HEK293 (cell line): ENCODE measurements at regions not wholly inside any gene's neighbourhood (a gene's known extent, or its start where the extent isn't known, plus 50 kb on each side); places are given as distances from the start of the nearest gene placed in this dataset.

Experiments
- CTCF ChIA-PET: fragments of 350-600 bp; formaldehyde crosslinking; extraction: SDS; loops from one replicate; lab custom pipeline; 2021; ENCODE audit warnings: antibody characterized with exemption; lab: Yijun Ruan, JAX
- POLR2A ChIA-PET: fragments of 300-600 bp; formaldehyde crosslinking; extraction: SDS; loops from one replicate; lab custom pipeline; 2020; ENCODE audit warnings: antibody characterized with exemption, inconsistent platforms; lab: Yijun Ruan, JAX
- H3K27ac ChIP-seq: fragments of 200-500 bp; sonication (Bioruptor generic); 2 replicates; pipeline ENCODE4 v1.5.1; 2014; ENCODE audit warnings: low read depth, low read length, control low read depth, inconsistent platforms; ENCODE audit errors: extremely low read depth
- H3K36me3 ChIP-seq, 2 experiments: fragments of 200-500 bp in 1 of 2; sonication (Bioruptor generic) in 1 of 2; 1 replicate in 1 of 2; 2 replicates in 1 of 2; pipeline ENCODE4 v1.5.1; 2014 to 2017; ENCODE audit warnings: inconsistent platforms in 2 of 2, low read length in 2 of 2; ENCODE audit not compliant: control insufficient read depth in 2 of 2, insufficient read depth in 1 of 2
- H3K4me1 ChIP-seq: fragments of 200-500 bp; sonication (Bioruptor generic); 2 replicates; pipeline ENCODE4 v1.5.1; 2014; ENCODE audit warnings: mild to moderate bottlenecking, low read length, inconsistent platforms; ENCODE audit not compliant: control insufficient read depth, insufficient read depth
- H3K4me3 ChIP-seq: 2 replicates; pipeline ENCODE4 v1.5.1; 2011; ENCODE audit warnings: low read depth, mild to moderate bottlenecking, control low read depth, low read length, moderate library complexity
- H3K9me3 ChIP-seq: fragments of 200-500 bp; sonication (Bioruptor generic); 2 replicates; pipeline ENCODE4 v1.5.1; 2014; ENCODE audit warnings: low read depth, low read length, inconsistent platforms; ENCODE audit not compliant: control insufficient read depth, insufficient read depth
- MEIS1 ChIP-seq: sonication (generic); formaldehyde crosslinking; IDR thresholded peaks from 2 replicates; pipeline ENCODE4 v1.8.1; 2022; ENCODE audit warnings: missing genetic modification reagents, mild to moderate bottlenecking, borderline replicate concordance
- MYNN ChIP-seq: fragments of 450-650 bp; formaldehyde crosslinking; IDR thresholded peaks from 2 replicates; pipeline ENCODE4 v1.5.1; 2016; ENCODE audit warnings: missing biosample characterization, missing genetic modification characterization, borderline replicate concordance
- SALL2 ChIP-seq: fragments of 450-650 bp; formaldehyde crosslinking; IDR thresholded peaks from 2 replicates; pipeline ENCODE4 v1.5.0; 2017; ENCODE audit warnings: missing biosample characterization, mild to moderate bottlenecking, missing genetic modification characterization, borderline replicate concordance
- ZEB2 ChIP-seq: fragments of 450-650 bp; formaldehyde crosslinking; IDR thresholded peaks from 2 replicates; pipeline ENCODE4 v1.5.1; 2016; ENCODE audit warnings: missing biosample characterization, missing genetic modification characterization
- ZFP3 ChIP-seq: fragments of 450-650 bp; formaldehyde crosslinking; IDR thresholded peaks from 2 replicates; pipeline ENCODE4 v1.5.1; 2016; ENCODE audit warnings: low read depth, missing biosample characterization, missing genetic modification characterization
- ZNF202 ChIP-seq: fragments of 450-650 bp; formaldehyde crosslinking; IDR thresholded peaks from 2 replicates; pipeline ENCODE4 v1.5.1; 2016; ENCODE audit warnings: missing biosample characterization, missing genetic modification characterization, borderline replicate concordance
- ZNF335 ChIP-seq: fragments of 450-650 bp; formaldehyde crosslinking; conservative IDR thresholded peaks from 2 replicates; pipeline ENCODE4 v1.5.1; 2016; ENCODE audit warnings: missing biosample characterization, missing genetic modification characterization
- ZNF426 ChIP-seq: fragments of 450-650 bp; formaldehyde crosslinking; IDR thresholded peaks from 2 replicates; pipeline ENCODE4 v1.5.1; 2017; ENCODE audit warnings: missing biosample characterization, missing genetic modification characterization, mild to moderate bottlenecking, inconsistent platforms, moderate library complexity
- ZNF48 ChIP-seq: fragments of 450-650 bp; formaldehyde crosslinking; IDR thresholded peaks from 2 replicates; pipeline ENCODE4 v1.5.1; 2016; ENCODE audit warnings: missing biosample characterization, missing genetic modification characterization
- ZNF544 ChIP-seq: fragments of 450-650 bp; formaldehyde crosslinking; IDR thresholded peaks from 2 replicates; pipeline ENCODE4 v1.5.0; 2017; ENCODE audit warnings: missing biosample characterization, missing genetic modification characterization
- ZNF596 ChIP-seq: fragments of 450-650 bp; IDR thresholded peaks from 2 replicates; pipeline ENCODE4 v1.5.0; 2018; ENCODE audit warnings: missing biosample characterization, mild to moderate bottlenecking, missing genetic modification characterization, moderate library complexity
- ZNF658 ChIP-seq: fragments of 450-650 bp; formaldehyde crosslinking; IDR thresholded peaks from 2 replicates; pipeline ENCODE4; 2016; ENCODE audit warnings: missing biosample characterization, missing genetic modification characterization
- ZNF791 ChIP-seq: fragments of 450-650 bp; formaldehyde crosslinking; IDR thresholded peaks from 2 replicates; pipeline ENCODE4 v1.5.1; 2016; ENCODE audit warnings: missing biosample characterization, missing genetic modification characterization
- ZSCAN16 ChIP-seq: fragments of 450-650 bp; formaldehyde crosslinking; IDR thresholded peaks from 2 replicates; pipeline ENCODE4 v1.5.1; 2016; ENCODE audit warnings: missing biosample characterization, missing genetic modification characterization
- ZSCAN30 ChIP-seq: fragments of 450-650 bp; IDR thresholded peaks from 2 replicates; pipeline ENCODE4 v1.5.1; 2018; ENCODE audit warnings: missing biosample characterization, mild to moderate bottlenecking, missing genetic modification characterization, moderate library complexity
- TF ChIP-seq, protein P1 (sequence below): fragments of 450-650 bp; formaldehyde crosslinking; IDR thresholded peaks from 2 replicates; pipeline ENCODE4 v1.5.1; 2016; ENCODE audit warnings: missing biosample characterization, missing genetic modification characterization
- TF ChIP-seq, protein P2 (sequence below): fragments of 450-650 bp; IDR thresholded peaks from 2 replicates; pipeline ENCODE4 v1.5.1; 2018; ENCODE audit warnings: missing biosample characterization, missing genetic modification characterization
- TF ChIP-seq, protein P3 (sequence below): fragments of 450-650 bp; formaldehyde crosslinking; IDR thresholded peaks from 2 replicates; pipeline ENCODE4 v1.5.1; 2017; ENCODE audit warnings: missing biosample characterization, mild to moderate bottlenecking, missing genetic modification characterization, moderate library complexity
- TF ChIP-seq, protein P4 (sequence below): fragments of 450-650 bp; formaldehyde crosslinking; IDR thresholded peaks from 2 replicates; pipeline ENCODE4 v1.5.1; 2016; ENCODE audit warnings: missing biosample characterization, missing genetic modification characterization
- TF ChIP-seq, protein P5 (sequence below): fragments of 450-650 bp; formaldehyde crosslinking; IDR thresholded peaks from 2 replicates; pipeline ENCODE4 v1.5.1; 2017; ENCODE audit warnings: missing biosample characterization, missing genetic modification characterization
- TF ChIP-seq, protein P6 (sequence below): fragments of 450-650 bp; formaldehyde crosslinking; IDR thresholded peaks from 2 replicates; pipeline ENCODE4 v1.5.1; 2016; ENCODE audit warnings: missing biosample characterization, missing genetic modification characterization
- TF ChIP-seq, protein P7 (sequence below): fragments of 450-650 bp; IDR thresholded peaks from 2 replicates; pipeline ENCODE4 v1.5.1; 2018; ENCODE audit warnings: missing biosample characterization, mild to moderate bottlenecking, missing genetic modification characterization
- TF ChIP-seq, protein P8 (sequence below): fragments of 450-650 bp; formaldehyde crosslinking; IDR thresholded peaks from 2 replicates; pipeline ENCODE4; 2016; ENCODE audit warnings: missing biosample characterization, missing genetic modification characterization

DNA sequence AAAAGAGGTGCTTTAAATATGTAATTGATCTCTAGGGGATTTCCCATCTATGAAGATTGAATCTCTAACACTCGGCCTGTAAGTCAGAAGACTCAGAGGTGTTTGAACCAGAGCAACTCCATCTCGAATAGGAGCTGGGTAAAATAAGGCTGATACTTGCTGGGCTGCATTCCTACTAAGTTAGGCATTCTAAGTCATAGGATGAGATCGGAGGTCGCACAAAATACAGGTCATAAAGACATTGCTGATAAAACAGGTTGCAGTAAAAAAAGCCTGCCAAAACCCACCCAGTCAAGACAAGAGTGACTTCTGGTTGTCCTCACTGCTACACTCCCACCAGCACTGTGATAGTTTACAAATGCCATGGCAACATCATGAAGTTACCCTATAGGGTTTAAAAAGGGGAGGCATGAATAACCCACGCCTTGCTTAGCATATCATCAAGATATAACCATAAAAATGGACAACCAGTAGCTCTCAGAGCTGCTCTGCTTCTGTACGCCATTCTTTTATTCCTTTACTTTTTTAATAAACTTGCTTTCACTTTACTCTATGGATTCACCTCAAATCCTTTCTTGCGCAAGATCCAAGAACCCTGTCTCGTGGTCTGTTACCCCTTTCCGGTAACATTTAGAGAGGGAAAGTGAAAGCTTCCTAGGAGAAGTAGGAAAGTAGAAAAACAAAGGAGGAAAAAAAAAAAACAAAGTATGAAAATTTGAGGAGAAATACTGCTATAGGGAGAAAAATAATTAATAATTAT is 129.7 kb upstream of the PHACTR1 start (continued):
- TF ChIP-seq, protein P1, sequence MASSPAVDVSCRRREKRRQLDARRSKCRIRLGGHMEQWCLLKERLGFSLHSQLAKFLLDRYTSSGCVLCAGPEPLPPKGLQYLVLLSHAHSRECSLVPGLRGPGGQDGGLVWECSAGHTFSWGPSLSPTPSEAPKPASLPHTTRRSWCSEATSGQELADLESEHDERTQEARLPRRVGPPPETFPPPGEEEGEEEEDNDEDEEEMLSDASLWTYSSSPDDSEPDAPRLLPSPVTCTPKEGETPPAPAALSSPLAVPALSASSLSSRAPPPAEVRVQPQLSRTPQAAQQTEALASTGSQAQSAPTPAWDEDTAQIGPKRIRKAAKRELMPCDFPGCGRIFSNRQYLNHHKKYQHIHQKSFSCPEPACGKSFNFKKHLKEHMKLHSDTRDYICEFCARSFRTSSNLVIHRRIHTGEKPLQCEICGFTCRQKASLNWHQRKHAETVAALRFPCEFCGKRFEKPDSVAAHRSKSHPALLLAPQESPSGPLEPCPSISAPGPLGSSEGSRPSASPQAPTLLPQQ (tag by site-specific recombination): no peak
- TF ChIP-seq, protein P2, sequence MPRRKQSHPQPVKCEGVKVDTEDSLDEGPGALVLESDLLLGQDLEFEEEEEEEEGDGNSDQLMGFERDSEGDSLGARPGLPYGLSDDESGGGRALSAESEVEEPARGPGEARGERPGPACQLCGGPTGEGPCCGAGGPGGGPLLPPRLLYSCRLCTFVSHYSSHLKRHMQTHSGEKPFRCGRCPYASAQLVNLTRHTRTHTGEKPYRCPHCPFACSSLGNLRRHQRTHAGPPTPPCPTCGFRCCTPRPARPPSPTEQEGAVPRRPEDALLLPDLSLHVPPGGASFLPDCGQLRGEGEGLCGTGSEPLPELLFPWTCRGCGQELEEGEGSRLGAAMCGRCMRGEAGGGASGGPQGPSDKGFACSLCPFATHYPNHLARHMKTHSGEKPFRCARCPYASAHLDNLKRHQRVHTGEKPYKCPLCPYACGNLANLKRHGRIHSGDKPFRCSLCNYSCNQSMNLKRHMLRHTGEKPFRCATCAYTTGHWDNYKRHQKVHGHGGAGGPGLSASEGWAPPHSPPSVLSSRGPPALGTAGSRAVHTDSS: no peak
- TF ChIP-seq ZFP3 (tag by site-specific recombination): no peak
- TF ChIP-seq, protein P3, sequence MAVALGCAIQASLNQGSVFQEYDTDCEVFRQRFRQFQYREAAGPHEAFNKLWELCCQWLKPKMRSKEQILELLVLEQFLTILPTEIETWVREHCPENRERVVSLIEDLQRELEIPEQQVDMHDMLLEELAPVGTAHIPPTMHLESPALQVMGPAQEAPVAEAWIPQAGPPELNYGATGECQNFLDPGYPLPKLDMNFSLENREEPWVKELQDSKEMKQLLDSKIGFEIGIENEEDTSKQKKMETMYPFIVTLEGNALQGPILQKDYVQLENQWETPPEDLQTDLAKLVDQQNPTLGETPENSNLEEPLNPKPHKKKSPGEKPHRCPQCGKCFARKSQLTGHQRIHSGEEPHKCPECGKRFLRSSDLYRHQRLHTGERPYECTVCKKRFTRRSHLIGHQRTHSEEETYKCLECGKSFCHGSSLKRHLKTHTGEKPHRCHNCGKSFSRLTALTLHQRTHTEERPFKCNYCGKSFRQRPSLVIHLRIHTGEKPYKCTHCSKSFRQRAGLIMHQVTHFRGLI (tag by site-specific recombination): no peak
- TF ChIP-seq, protein P4, sequence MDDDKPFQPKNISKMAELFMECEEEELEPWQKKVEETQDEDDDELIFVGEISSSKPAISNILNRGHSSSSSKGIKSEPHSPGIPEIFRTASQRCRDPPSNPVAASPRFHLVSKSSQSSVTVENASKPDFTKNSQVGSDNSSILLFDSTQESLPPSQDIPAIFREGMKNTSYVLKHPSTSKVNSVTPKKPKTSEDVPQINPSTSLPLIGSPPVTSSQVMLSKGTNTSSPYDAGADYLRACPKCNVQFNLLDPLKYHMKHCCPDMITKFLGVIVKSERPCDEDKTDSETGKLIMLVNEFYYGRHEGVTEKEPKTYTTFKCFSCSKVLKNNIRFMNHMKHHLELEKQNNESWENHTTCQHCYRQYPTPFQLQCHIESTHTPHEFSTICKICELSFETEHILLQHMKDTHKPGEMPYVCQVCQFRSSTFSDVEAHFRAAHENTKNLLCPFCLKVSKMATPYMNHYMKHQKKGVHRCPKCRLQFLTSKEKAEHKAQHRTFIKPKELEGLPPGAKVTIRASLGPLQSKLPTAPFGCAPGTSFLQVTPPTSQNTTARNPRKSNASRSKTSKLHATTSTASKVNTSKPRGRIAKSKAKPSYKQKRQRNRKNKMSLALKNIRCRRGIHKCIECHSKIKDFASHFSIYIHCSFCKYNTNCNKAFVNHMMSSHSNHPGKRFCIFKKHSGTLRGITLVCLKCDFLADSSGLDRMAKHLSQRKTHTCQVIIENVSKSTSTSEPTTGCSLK: no peak
- no peak for TF ChIP-seq ZNF48 (tag by site-specific recombination)
- no peak for TF ChIP-seq ZNF335 (tag by site-specific recombination)
- TF ChIP-seq, protein P5, sequence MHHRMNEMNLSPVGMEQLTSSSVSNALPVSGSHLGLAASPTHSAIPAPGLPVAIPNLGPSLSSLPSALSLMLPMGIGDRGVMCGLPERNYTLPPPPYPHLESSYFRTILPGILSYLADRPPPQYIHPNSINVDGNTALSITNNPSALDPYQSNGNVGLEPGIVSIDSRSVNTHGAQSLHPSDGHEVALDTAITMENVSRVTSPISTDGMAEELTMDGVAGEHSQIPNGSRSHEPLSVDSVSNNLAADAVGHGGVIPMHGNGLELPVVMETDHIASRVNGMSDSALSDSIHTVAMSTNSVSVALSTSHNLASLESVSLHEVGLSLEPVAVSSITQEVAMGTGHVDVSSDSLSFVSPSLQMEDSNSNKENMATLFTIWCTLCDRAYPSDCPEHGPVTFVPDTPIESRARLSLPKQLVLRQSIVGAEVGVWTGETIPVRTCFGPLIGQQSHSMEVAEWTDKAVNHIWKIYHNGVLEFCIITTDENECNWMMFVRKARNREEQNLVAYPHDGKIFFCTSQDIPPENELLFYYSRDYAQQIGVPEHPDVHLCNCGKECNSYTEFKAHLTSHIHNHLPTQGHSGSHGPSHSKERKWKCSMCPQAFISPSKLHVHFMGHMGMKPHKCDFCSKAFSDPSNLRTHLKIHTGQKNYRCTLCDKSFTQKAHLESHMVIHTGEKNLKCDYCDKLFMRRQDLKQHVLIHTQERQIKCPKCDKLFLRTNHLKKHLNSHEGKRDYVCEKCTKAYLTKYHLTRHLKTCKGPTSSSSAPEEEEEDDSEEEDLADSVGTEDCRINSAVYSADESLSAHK: no peak
- no peak for TF ChIP-seq ZSCAN16 (tag by site-specific recombination)
- no peak for TF ChIP-seq ZNF202 (tag by site-specific recombination)

DNA sequence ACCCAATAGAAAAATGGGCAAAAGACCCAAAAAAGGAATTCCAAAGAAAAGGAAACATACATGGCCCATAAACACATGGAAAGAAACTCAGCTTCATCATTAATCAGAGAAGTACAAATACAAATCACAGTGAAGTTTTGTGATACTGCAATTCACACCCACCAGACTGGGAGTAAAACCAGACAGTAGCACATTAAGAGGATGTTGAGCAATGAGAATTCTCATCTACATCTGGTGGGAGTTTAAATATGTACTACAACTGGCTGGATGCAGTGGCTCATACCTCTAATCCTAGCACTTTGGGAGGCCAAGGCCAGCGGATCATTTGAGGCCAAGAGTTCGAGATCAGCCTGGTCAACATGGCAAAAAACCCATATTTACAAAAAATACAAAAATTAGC is 125.7 kb upstream of the PHACTR1 start:
- Histone ChIP-seq H3K27ac (no peak overlapping the region), H3K4me3 (no peak overlapping the region), H3K9me3 (no peaks in the 10 kb centered on the region), H3K36me3 (no peaks in the 10 kb centered on the region), H3K4me1 (no peaks in the 10 kb centered on the region)
- ChIA-PET POLR2A (no interaction called here), CTCF (no interaction called here)
- no peak for TF ChIP-seq ZSCAN30
- TF ChIP-seq, protein P6, sequence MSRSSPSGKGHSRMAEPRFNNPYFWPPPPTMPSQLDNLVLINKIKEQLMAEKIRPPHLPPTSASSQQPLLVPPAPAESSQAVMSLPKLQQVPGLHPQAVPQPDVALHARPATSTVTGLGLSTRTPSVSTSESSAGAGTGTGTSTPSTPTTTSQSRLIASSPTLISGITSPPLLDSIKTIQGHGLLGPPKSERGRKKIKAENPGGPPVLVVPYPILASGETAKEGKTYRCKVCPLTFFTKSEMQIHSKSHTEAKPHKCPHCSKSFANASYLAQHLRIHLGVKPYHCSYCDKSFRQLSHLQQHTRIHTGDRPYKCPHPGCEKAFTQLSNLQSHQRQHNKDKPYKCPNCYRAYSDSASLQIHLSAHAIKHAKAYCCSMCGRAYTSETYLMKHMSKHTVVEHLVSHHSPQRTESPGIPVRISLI (tag by site-specific recombination): no peak
- TF ChIP-seq, protein P7, sequence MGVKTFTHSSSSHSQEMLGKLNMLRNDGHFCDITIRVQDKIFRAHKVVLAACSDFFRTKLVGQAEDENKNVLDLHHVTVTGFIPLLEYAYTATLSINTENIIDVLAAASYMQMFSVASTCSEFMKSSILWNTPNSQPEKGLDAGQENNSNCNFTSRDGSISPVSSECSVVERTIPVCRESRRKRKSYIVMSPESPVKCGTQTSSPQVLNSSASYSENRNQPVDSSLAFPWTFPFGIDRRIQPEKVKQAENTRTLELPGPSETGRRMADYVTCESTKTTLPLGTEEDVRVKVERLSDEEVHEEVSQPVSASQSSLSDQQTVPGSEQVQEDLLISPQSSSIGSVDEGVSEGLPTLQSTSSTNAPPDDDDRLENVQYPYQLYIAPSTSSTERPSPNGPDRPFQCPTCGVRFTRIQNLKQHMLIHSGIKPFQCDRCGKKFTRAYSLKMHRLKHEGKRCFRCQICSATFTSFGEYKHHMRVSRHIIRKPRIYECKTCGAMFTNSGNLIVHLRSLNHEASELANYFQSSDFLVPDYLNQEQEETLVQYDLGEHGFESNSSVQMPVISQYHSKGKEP (tag by site-specific recombination): no peak
- no peak for TF ChIP-seq ZNF202 (tag by site-specific recombination)
- no peak for TF ChIP-seq ZEB2
- TF ChIP-seq ZNF596 (tag by site-specific recombination): no peak
- no peak for TF ChIP-seq ZNF426 (tag by site-specific recombination)
- no peak for TF ChIP-seq MEIS1 (CRISPR knock-in tag)
- no peak for TF ChIP-seq ZNF791 (tag by site-specific recombination)
- TF ChIP-seq SALL2 (tag by site-specific recombination): no peak
- no peak for TF ChIP-seq MYNN (tag by site-specific recombination)
- no peak for TF ChIP-seq ZNF544 (tag by site-specific recombination)
- no peak for TF ChIP-seq ZNF658
- TF ChIP-seq, protein P8, sequence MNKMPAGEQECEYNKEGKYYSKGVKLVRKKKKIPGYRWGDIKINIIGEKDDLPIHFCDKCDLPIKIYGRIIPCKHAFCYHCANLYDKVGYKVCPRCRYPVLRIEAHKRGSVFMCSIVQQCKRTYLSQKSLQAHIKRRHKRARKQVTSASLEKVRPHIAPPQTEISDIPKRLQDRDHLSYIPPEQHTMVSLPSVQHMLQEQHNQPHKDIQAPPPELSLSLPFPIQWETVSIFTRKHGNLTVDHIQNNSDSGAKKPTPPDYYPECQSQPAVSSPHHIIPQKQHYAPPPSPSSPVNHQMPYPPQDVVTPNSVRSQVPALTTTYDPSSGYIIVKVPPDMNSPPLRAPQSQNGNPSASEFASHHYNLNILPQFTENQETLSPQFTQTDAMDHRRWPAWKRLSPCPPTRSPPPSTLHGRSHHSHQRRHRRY (tag by site-specific recombination): no peak
